RWPE1 (cell line): ENCODE measurements at regions not wholly inside any gene's neighbourhood (a gene's known extent, or its start where the extent isn't known, plus 50 kb on each side); places are given as distances from the start of the nearest gene placed in this dataset.

Source experiments
- CTCF ChIA-PET: fragments of 350-600 bp; sonication (Branson Sonifier 250); formaldehyde crosslinking; extraction: SDS; loops from one replicate; lab custom pipeline; 2021; lab: Yijun Ruan, JAX
- POLR2A ChIA-PET: fragments of 400-600 bp; formaldehyde crosslinking; extraction: SDS; loops from one replicate; lab custom pipeline; 2020; ENCODE audit warnings: antibody characterized with exemption; ENCODE audit not compliant: low non-redundant PET; lab: Yijun Ruan, JAX
- DNase-seq: peaks from one replicate; pipeline ENCODE4 v3.0.0; 2012; ENCODE audit warnings: low spot score
- H3K27ac ChIP-seq: fragments of 450-650 bp; 2 replicates; pipeline ENCODE4 v1.5.1; 2017
- CTCF ChIP-seq: fragments of 450-650 bp; conservative IDR thresholded peaks from 2 replicates; pipeline ENCODE4 v1.5.1; 2017; ENCODE audit warnings: low read depth, mild to moderate bottlenecking

GRCh38 chr11:134920851-134921608 is 509.0 kb upstream of the B3GAT1 start:
- POLR2A ChIA-PET = no interaction called here
- H3K27ac ChIP-seq = no peak overlapping the region
- TF ChIP-seq CTCF = no peak
- CTCF ChIA-PET = no interaction called here
- DNase-seq = no peak

GRCh38 chr11:134916421-134917213 is 504.6 kb upstream of the B3GAT1 start:
- no peak for TF ChIP-seq CTCF
- no peak overlapping the region for H3K27ac ChIP-seq
- no peak for DNase-seq
- ChIA-PET POLR2A (no interaction called here), CTCF (interaction anchor here (1.1 kb wide), 1 partner anchor 48 kb away, joined by 3 read pairs; no protein-coding TSS in a partner anchor)

- POLR2A ChIA-PET = no interaction called here
- no peak overlapping the region for H3K27ac ChIP-seq
- no peak for DNase-seq
- CTCF ChIA-PET = interaction anchor here (0.6 to 1.1 kb wide), 2 partner anchors 47 to 838 kb away, joined by 3 read pairs; no protein-coding TSS in a partner anchor
- TF ChIP-seq CTCF = no peak
Observed at GRCh38 chr11:134915881-134916280, 503.8 kb upstream of the B3GAT1 start.

- TF ChIP-seq CTCF = no peak
- ChIA-PET CTCF (interaction anchor here (1.1 kb wide), 1 partner anchor 46 kb away, joined by 3 read pairs; no protein-coding TSS in a partner anchor), POLR2A (no interaction called here)
- DNase-seq = no peak
- H3K27ac ChIP-seq = no peak overlapping the region
Observed at GRCh38 chr11:134915212-134915611, 503.2 kb upstream of the B3GAT1 start.

GRCh38 chr11:134913999-134914590 is 502.1 kb upstream of the B3GAT1 start:
- ChIA-PET POLR2A (no interaction called here), CTCF (no interaction called here)
- no peak for TF ChIP-seq CTCF
- no peak overlapping the region for H3K27ac ChIP-seq
- DNase-seq = no peak

GRCh38 chr11:134913391-134913790 is 501.3 kb upstream of the B3GAT1 start:
- no peak overlapping the region for H3K27ac ChIP-seq
- no peak for DNase-seq
- ChIA-PET POLR2A (no interaction called here), CTCF (no interaction called here)
- TF ChIP-seq CTCF = no peak
